Retina (tissue), 1 donor: ENCODE measurements at regions not wholly inside any gene's neighbourhood (a gene's known extent, or its start where the extent isn't known, plus 50 kb on each side); places are given as distances from the start of the nearest gene placed in this dataset.

Experiments used
- DNase-seq: peaks from one replicate; pipeline ENCODE4 v3.0.0-alpha.2; 2016

GRCh38 chr6:170212956-170213636 lies 77.8 kb downstream of the DLL1 start:
- no peak for DNase-seq

- DNase-seq, result no peak
Observed at GRCh38 chr6:170212051-170212756, 78.7 kb downstream of the DLL1 start.

- DNase-seq, result no peak
Observed at GRCh38 chr6:170211404-170212025, 79.4 kb downstream of the DLL1 start.

GRCh38 chr6:170210651-170211403 lies 80.1 kb downstream of the DLL1 start:
- no peak for DNase-seq

GRCh38 chr6:170210026-170210390 lies 80.9 kb downstream of the DLL1 start:
- DNase-seq, result no peak

GRCh38 chr6:170209354-170210025 lies 81.4 kb downstream of the DLL1 start:
- no peak for DNase-seq

- DNase-seq, result no peak
Observed at GRCh38 chr6:170208651-170209353, 82.1 kb downstream of the DLL1 start.

GRCh38 chr6:170208182-170208601 lies 82.7 kb downstream of the DLL1 start:
- DNase-seq, result no peak

GRCh38 chr6:170207586-170208181 lies 83.2 kb downstream of the DLL1 start:
- DNase-seq, result no peak

- no peak for DNase-seq
Observed at GRCh38 chr6:170206851-170207431, 83.9 kb downstream of the DLL1 start.

GRCh38 chr6:170206317-170206621 lies 84.6 kb downstream of the DLL1 start:
- DNase-seq, result no peak

GRCh38 chr6:170205534-170206316 lies 85.2 kb downstream of the DLL1 start:
- DNase-seq, result no peak

GRCh38 chr6:170205126-170205525 lies 85.8 kb downstream of the DLL1 start:
- no peak for DNase-seq

GRCh38 chr6:170203212-170203611 lies 87.7 kb downstream of the DLL1 start:
- DNase-seq, result no peak

- DNase-seq, result no peak
Observed at GRCh38 chr6:170202416-170203135, 88.3 kb downstream of the DLL1 start.

- DNase-seq, result no peak
Observed at GRCh38 chr6:170201361-170201760, 89.5 kb downstream of the DLL1 start.

GRCh38 chr6:170200458-170200891 lies 90.4 kb downstream of the DLL1 start:
- no peak for DNase-seq

GRCh38 chr6:170199716-170200115 lies 91.2 kb downstream of the DLL1 start:
- DNase-seq, result no peak

- no peak for DNase-seq
Observed at GRCh38 chr6:170198298-170198697, 92.6 kb downstream of the DLL1 start.

- DNase-seq, result no peak
Observed at GRCh38 chr6:170193326-170193821, 97.5 kb downstream of the DLL1 start.
